Retinal pigment epithelial cell (primary cell): ENCODE measurements at regions not wholly inside any gene's neighbourhood (a gene's known extent, or its start where the extent isn't known, plus 50 kb on each side); places are given as distances from the start of the nearest gene placed in this dataset.

ENCODE experiments used
- DNase-seq: peaks from one replicate; pipeline ENCODE4 v3.0.0-alpha.2; 2010; ENCODE audit warnings: low read depth
- H3K4me3 ChIP-seq: 2 replicates; pipeline ENCODE4 v1.5.1; 2011; ENCODE audit warnings: mild to moderate bottlenecking, low read length, control low read depth, moderate library complexity
- CTCF ChIP-seq: conservative IDR thresholded peaks from 2 replicates; pipeline ENCODE4 v1.5.1; 2011; ENCODE audit warnings: low read depth, low read length, control low read depth, inconsistent platforms

GRCh38 chr2:239581352-239581901, 180.6 kb upstream of the HDAC4 start:
- DNase-seq: no peak

GRCh38 chr2:239580199-239580527, 179.3 kb upstream of the HDAC4 start:
- TF ChIP-seq CTCF: no peak
- H3K4me3 ChIP-seq: no peak overlapping the region
- DNase-seq: no peak

More at GRCh38 chr2:239581352-239581901, 180.6 kb upstream of the HDAC4 start:
- no peak for TF ChIP-seq CTCF
- H3K4me3 ChIP-seq: no peak overlapping the region

- no peak overlapping the region for H3K4me3 ChIP-seq
- no peak for TF ChIP-seq CTCF
These were observed 178.8 kb upstream of the HDAC4 start for GRCh38 chr2:239579524-239580198.

GRCh38 chr2:239579081-239579480, 178.3 kb upstream of the HDAC4 start:
- DNase-seq: no peak
- no peak for TF ChIP-seq CTCF
- H3K4me3 ChIP-seq: no peak overlapping the region

More at GRCh38 chr2:239579524-239580198, 178.8 kb upstream of the HDAC4 start:
- no peak for DNase-seq

- H3K4me3 ChIP-seq: no peak overlapping the region
- no peak for TF ChIP-seq CTCF
- DNase-seq: no peak
These were observed 177.6 kb upstream of the HDAC4 start for GRCh38 chr2:239578381-239578780.

GRCh38 chr2:239577935-239578334, 177.1 kb upstream of the HDAC4 start:
- H3K4me3 ChIP-seq: no peak overlapping the region
- no peak for TF ChIP-seq CTCF

GRCh38 chr2:239576784-239577685, 176.2 kb upstream of the HDAC4 start:
- TF ChIP-seq CTCF: no peak
- no peak for DNase-seq

More at GRCh38 chr2:239577935-239578334, 177.1 kb upstream of the HDAC4 start:
- DNase-seq: no peak

More at GRCh38 chr2:239576784-239577685, 176.2 kb upstream of the HDAC4 start:
- H3K4me3 ChIP-seq: no peak overlapping the region
